GM10266 (cell line): ENCODE measurements at regions not wholly inside any gene's neighbourhood (a gene's known extent, or its start where the extent isn't known, plus 50 kb on each side); places are given as distances from the start of the nearest gene placed in this dataset.

Experiments used
- DNase-seq: peaks from one replicate; pipeline ENCODE4 v3.0.0; 2012; ENCODE audit errors: extremely low spot score
- CTCF ChIP-seq: IDR thresholded peaks from 2 replicates; pipeline ENCODE4 v1.5.1; 2012; ENCODE audit warnings: mild to moderate bottlenecking, low read depth; ENCODE audit not compliant: control insufficient read depth, insufficient read depth; ENCODE audit errors: missing control alignments

DNA sequence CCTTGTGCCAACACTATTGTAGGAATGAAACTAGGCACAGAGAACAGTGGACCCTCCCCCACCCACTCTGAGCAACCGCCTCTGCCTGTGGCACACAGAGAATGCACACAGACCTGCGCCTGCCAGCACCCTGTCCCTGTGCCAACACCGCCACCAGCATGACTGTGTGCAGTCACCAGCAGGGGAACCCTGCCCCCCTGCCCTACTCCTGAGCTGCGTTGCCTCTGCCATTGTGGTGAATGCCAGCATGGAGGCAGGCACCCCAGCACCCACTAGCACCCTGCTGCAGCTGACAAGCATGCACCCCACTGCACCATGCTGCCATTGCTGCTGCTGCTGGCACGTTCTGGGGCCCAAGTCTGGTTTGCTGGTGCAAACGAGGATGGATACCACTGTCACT is 94.4 kb upstream of the PRLR start:
- DNase-seq = no peak
- TF ChIP-seq CTCF = no peak

DNA sequence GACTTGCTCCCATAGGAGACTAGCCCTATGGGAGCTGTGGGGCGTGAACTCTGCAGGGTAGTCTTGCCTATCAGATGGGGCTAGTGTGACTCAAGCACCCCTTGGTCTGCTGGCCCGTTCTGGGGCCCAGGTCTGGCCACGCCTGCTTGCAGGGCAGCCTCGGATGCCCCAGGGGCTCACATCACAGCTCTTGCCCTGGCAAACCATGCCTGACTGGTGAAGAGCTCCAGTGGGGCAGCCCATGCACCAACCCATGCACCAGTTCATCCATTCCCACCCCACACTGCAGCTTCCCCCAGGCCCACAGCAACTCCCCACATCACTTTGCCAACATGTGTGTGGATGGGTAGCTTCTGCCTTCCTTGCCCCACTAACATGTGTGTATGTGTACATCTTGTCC is 93.9 kb upstream of the PRLR start:
- no peak for TF ChIP-seq CTCF
- DNase-seq = no peak

DNA sequence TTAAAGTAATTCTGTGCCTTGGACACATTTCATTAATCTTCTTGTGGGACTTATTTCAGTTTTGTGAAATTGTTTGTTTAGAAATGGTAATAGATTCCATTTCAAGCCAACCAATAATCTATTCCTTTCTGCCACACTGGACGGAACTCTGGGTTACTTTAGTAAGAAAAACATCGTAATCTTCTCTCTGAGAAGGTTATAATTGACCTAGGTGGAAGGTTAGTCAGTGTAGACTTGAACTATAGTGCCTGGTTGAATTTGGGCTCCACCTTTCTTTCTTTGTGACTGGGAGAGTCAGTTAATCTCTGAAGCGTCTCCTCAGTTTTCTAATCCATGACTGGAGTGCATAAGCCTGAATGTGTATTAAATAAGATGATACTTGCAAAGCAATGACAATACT is 89.7 kb upstream of the PRLR start:
- no peak for DNase-seq
- TF ChIP-seq CTCF = no peak

DNA sequence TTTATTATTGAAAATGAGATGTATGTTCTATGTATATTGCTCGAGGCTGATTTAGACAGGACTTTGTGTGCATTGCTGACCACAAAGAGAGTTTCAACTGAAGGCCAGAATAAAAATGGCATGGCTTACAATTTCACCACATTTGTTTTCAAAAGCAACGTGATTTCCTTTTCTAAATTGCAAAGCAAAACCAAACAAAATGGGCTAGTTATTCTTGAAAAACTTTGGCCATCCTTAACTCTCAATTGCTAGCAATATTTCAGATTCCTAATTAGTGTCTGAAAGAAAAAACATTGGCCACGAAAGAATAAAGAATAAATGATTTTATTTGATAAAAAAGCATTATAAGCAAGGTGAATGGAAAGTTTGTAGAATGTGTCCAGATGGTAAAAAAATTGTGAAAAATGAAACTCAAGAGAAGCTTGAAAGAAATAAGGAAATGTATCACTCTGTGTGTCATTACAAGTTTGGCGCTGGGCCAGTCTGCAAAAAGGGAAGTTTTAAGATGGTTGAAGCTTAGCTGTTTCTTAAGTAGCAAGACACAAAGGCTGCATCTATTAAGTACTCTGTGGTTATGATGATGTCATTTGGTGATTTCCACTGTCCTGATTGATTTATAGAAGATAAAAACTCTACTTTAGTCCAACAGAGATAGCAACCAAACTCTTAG is 89.2 kb upstream of the PRLR start:
- peak; percentile 61 for DNase-seq
- TF ChIP-seq CTCF = no peak

DNA sequence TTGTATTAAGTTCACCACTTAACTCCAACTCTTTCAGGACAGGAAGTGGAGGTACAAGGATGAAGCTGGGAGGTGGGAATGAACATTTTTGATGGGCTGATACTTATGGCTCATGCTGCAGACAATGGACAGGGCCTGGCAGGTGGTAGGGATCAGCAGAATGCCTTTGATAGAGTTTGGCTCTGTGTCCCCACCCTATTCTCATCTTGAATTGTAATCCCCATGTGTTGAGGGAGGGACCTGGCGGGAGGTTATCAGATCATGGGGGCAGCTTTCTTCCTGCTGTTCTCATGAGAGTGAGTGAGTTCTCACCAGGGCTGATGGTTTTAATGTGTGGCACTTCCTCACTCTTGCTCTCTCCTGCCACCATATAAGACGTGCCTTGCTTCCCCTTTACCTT is 87.3 kb upstream of the PRLR start:
- TF ChIP-seq CTCF = no peak
- DNase-seq = no peak

DNA sequence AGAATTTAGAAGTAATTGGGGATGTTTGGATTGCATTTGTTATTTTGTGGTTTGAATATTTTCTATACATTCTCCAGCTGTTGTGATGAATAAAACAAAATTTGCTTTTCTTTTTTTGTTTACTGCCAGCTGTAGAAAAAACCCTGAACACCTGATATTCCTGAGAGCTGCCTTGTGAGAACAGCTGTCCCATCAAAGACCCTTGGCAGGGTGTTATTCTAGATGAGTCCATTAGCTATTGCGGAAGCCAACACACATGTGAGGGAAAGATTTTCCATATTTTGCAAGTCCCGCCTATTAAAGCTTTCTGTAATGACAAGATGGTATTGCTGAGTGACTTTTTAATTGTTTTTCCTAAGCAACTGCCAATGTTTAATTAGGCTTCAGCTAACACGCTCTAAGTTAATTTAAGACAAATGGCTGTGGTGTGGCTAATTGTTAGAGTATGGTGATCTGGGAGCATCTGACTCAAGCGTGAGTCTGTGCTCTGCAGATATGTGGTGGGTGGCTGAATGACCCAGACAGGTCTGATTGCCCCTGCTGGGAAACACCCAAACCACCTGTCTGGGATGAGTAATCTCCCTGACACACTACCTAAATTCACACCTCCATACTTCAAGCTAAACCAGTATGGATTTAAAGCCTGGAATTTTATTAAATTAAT is 86.5 kb upstream of the PRLR start:
- DNase-seq = no peak

More for the DNA sequence above, 86.5 kb upstream of the PRLR start:
- no peak for TF ChIP-seq CTCF
